CD4-positive, alpha-beta T cell (primary cell): ENCODE measurements at regions not wholly inside any gene's neighbourhood (a gene's known extent, or its start where the extent isn't known, plus 50 kb on each side); places are given as distances from the start of the nearest gene placed in this dataset.

Experiments
- ATAC-seq: fragments of 200-7000 bp; cut with Tn5 transposase; one replicate; pipeline ENCODE4 v1.10.0; 2022; ENCODE audit warnings: mild to moderate bottlenecking; ENCODE audit not compliant: poor library complexity
- CTCF ChIA-PET: fragments of 350-600 bp; sonication (Branson Sonifier 250); formaldehyde crosslinking; loops from one replicate; lab custom pipeline; 2021; ENCODE audit warnings: antibody characterized with exemption, inconsistent platforms; lab: Charles Lee
- POLR2A ChIA-PET: fragments of 350-600 bp; sonication (Branson Sonifier 250); formaldehyde crosslinking; loops from one replicate; lab custom pipeline; 2021; ENCODE audit warnings: antibody characterized with exemption, inconsistent platforms; lab: Charles Lee
- DNase-seq, 14 experiments: peaks; one replicate each; pipeline ENCODE4 v3.0.0-alpha.2; 2013 to 2020; ENCODE audit warnings: mixed read lengths in 2 of 14
- H3K27ac ChIP-seq, 2 donors: one replicate each; pipeline versions ENCODE4 v1.5.1 to v1.7.0; 2013; ENCODE audit warnings: low read length in 2 of 2, low read depth in 1 of 2, mild to moderate bottlenecking in 1 of 2
- H3K27me3 ChIP-seq, 2 experiments: 1 replicate in 1 of 2; 2 replicates in 1 of 2; pipeline versions ENCODE4 v1.6.1 to v1.7.0; 2013; ENCODE audit warnings: low read length in 2 of 2, control low read depth in 1 of 2, mild to moderate bottlenecking in 1 of 2, moderate library complexity in 1 of 2; ENCODE audit not compliant: insufficient read depth in 2 of 2, control insufficient read depth in 1 of 2
- H3K36me3 ChIP-seq: one replicate; pipeline ENCODE4 v1.6.1; 2013; ENCODE audit warnings: low read length, control low read depth; ENCODE audit not compliant: insufficient read depth
- H3K4me1 ChIP-seq: one replicate; pipeline ENCODE4 v1.6.1; 2013; ENCODE audit warnings: low read length, control low read depth; ENCODE audit not compliant: insufficient read depth
- H3K4me3 ChIP-seq: one replicate; pipeline ENCODE4 v1.5.1; 2013; ENCODE audit warnings: mild to moderate bottlenecking, low read length, moderate library complexity
- H3K9me3 ChIP-seq, 2 experiments: 1 replicate in 1 of 2; 2 replicates in 1 of 2; pipeline versions ENCODE4 v1.6.1 to v1.7.0; 2013; ENCODE audit warnings: low read length in 2 of 2, mild to moderate bottlenecking in 2 of 2, control low read depth in 1 of 2, moderate library complexity in 1 of 2; ENCODE audit not compliant: control insufficient read depth in 1 of 2, insufficient read depth in 1 of 2
- H3K27ac Mint-ChIP-seq: one replicate; pipeline ENCODE4 v1.8.0; 2020; ENCODE audit warnings: mixed read lengths
- H3K27me3 Mint-ChIP-seq: one replicate; pipeline ENCODE4 v1.8.0; 2021; ENCODE audit warnings: mixed read lengths
- H3K36me3 Mint-ChIP-seq: one replicate; pipeline ENCODE4 v1.8.0; 2021; ENCODE audit warnings: low read depth, mixed read lengths
- H3K4me1 Mint-ChIP-seq: one replicate; pipeline ENCODE4 v1.8.0; 2021; ENCODE audit warnings: low read depth, mixed read lengths
- H3K4me3 Mint-ChIP-seq: one replicate; pipeline ENCODE4 v1.8.0; 2020; ENCODE audit warnings: mild to moderate bottlenecking, mixed read lengths
- H3K9me3 Mint-ChIP-seq: one replicate; pipeline ENCODE4 v1.8.0; 2020; ENCODE audit warnings: mixed read lengths
- intact Hi-C, 2 experiments: fragments of 100-400 bp; cut with DNase I in 1 of 2; cut with micrococcal nuclease in 1 of 2; formaldehyde crosslinking; loops; one replicate each; pipeline versions ENCODE4 v1.15.1 to v1.9.0; 2023 to 2025; cut with DNase I, micrococcal nuclease
- TF ChIP-seq, protein P1 (sequence below): fragments of 200-600 bp; IDR thresholded peaks from one replicate; pipeline ENCODE4 v1.8.0; 2022; ENCODE audit warnings: antibody characterized with exemption, mild to moderate bottlenecking

DNA sequence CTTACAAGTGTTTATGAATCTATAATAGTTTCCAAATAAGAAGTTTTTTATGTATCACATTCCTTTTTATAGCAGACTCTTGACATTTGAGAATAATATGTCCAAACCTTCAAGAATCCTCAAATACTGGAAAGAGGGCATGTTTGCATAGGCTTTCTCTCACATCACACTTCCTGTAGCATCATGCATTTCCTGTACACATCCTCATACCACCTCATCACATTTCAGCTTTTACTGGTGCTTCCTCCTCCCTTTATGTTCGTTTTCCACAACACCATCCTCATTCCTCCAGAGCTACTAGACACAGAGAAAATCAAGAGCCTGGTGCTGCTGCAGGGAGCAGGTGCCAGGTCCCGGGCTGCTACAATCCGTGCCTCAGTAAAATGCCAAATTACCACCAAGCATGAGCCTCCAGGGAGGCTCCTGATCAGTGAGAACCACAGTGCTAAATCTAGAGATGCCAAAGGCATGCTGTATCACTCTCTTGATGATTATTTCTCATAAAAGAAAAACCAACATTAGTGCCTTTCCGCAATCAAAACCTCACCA lies 137.7 kb upstream of the CYP1B1 start:
- peaks cover 10% of the 10 kb centered on the region for H3K4me1 ChIP-seq
- no peaks in the 10 kb centered on the region for H3K9me3 ChIP-seq
- POLR2A ChIA-PET, result interaction anchor here (0.5 kb wide), 1 partner anchor 921 kb away, joined by 3 read pairs; no protein-coding TSS in a partner anchor
- Mint-ChIP-seq H3K27me3 (peaks cover 10% of the 10 kb centered on the region), H3K4me3 (no peak overlapping the region), H3K36me3 (no peaks in the 10 kb centered on the region), H3K9me3 (no peaks in the 10 kb centered on the region), H3K4me1 (peaks cover 14% of the 10 kb centered on the region), H3K27ac (no peak overlapping the region)
- no peak overlapping the region for H3K4me3 ChIP-seq
- CTCF ChIA-PET, result no interaction called here
- DNase-seq (peak in 1 of 14 experiments; percentile 25), ATAC-seq (peak; percentile 39)
- intact Hi-C loops, result no loop called here
- no peak overlapping the region for H3K27ac ChIP-seq
- no peaks in the 10 kb centered on the region for H3K36me3 ChIP-seq
- H3K27me3 ChIP-seq, result no peaks in the 10 kb centered on the region
- TF ChIP-seq, protein P1, sequence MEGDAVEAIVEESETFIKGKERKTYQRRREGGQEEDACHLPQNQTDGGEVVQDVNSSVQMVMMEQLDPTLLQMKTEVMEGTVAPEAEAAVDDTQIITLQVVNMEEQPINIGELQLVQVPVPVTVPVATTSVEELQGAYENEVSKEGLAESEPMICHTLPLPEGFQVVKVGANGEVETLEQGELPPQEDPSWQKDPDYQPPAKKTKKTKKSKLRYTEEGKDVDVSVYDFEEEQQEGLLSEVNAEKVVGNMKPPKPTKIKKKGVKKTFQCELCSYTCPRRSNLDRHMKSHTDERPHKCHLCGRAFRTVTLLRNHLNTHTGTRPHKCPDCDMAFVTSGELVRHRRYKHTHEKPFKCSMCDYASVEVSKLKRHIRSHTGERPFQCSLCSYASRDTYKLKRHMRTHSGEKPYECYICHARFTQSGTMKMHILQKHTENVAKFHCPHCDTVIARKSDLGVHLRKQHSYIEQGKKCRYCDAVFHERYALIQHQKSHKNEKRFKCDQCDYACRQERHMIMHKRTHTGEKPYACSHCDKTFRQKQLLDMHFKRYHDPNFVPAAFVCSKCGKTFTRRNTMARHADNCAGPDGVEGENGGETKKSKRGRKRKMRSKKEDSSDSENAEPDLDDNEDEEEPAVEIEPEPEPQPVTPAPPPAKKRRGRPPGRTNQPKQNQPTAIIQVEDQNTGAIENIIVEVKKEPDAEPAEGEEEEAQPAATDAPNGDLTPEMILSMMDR, result no peak

DNA sequence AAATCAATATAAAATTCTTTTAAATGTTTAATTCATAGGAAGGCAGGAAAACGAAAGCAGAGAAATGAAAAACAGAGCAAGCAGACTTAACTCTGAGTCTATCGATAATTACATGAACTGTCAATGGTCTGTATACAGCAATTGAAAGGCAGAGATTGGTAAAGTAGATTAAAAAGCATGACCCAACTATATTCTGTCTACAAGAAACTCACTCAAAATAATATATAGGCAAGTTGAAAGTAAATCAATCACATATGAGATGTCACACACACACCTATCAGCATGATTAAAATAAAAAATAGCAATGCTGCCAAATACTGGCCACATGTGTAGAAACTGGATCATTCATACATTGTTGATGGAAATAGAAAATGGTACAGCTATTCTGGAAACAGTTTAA lies 136.4 kb upstream of the CYP1B1 start:
- Mint-ChIP-seq H3K4me3 (no peak overlapping the region), H3K27me3 (peaks cover under 1% of the 10 kb centered on the region), H3K9me3 (no peaks in the 10 kb centered on the region), H3K36me3 (no peaks in the 10 kb centered on the region), H3K27ac (no peak overlapping the region), H3K4me1 (peaks cover 14% of the 10 kb centered on the region)
- Histone ChIP-seq H3K27me3 (no peaks in the 10 kb centered on the region), H3K36me3 (no peaks in the 10 kb centered on the region), H3K4me3 (no peak overlapping the region), H3K9me3 (no peaks in the 10 kb centered on the region), H3K4me1 (peaks cover 10% of the 10 kb centered on the region), H3K27ac (no peak overlapping the region)
- ATAC-seq (no peak), DNase-seq (no peak)
- POLR2A ChIA-PET, result no interaction called here
- intact Hi-C loops, result no loop called here
- CTCF ChIA-PET, result no interaction called here
- TF ChIP-seq, protein P1, result no peak

DNA sequence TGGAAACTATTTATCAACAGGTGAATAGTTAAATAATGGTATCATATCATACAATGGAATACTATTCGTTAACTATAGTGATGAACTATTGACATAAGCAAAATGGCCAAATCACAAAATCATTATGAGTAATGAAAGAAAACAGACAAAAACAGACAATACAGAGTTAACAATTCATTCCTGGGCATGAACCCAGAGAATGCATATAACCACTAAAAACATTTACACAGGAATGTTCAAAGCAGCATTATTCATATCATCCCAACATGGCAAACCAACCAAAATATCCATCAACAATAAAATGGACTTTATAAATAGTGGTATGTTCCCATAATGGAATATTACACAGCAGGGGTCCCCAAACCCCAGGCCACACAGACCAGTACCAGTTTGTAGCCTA lies 131.2 kb upstream of the CYP1B1 start:
- H3K4me3 ChIP-seq, result no peak overlapping the region
- CTCF ChIA-PET, result no interaction called here
- no peaks in the 10 kb centered on the region for H3K9me3 Mint-ChIP-seq

More for the DNA sequence above, 131.2 kb upstream of the CYP1B1 start:
- intact Hi-C loops, result no loop called here
- H3K4me3 Mint-ChIP-seq, result no peak overlapping the region
- ATAC-seq, result no peak
- POLR2A ChIA-PET, result no interaction called here
- no peak overlapping the region for H3K27ac ChIP-seq
- H3K27ac Mint-ChIP-seq, result no peak overlapping the region
- no peak for DNase-seq
- no peaks in the 10 kb centered on the region for H3K4me1 Mint-ChIP-seq
- no peaks in the 10 kb centered on the region for H3K4me1 ChIP-seq
- peaks cover 4 to 5% of the 10 kb centered on the region in 2 experiments for H3K27me3 ChIP-seq
- no peaks in the 10 kb centered on the region for H3K36me3 ChIP-seq
- no peaks in the 10 kb centered on the region for H3K36me3 Mint-ChIP-seq
- TF ChIP-seq, protein P1, result no peak
- H3K9me3 ChIP-seq, result no peaks in the 10 kb centered on the region
- H3K27me3 Mint-ChIP-seq, result peaks cover 20% of the 10 kb centered on the region
